Gastroesophageal sphincter (tissue), 4 donors: ENCODE measurements at regions not wholly inside any gene's neighbourhood (a gene's known extent, or its start where the extent isn't known, plus 50 kb on each side); places are given as distances from the start of the nearest gene placed in this dataset.
"Not testable (repeated sequence)": the region's sequence is repeated elsewhere in the genome, so short reads cannot be mapped to it uniquely, and the experiment has no call there.

Experiments
- ATAC-seq: fragments of 150-250 bp; one replicate; pipeline ENCODE4 v1.9.1; 2016; ENCODE audit warnings: mild to moderate bottlenecking, moderate library complexity
- H3K27ac ChIP-seq, 4 donors: fragments of 200-600 bp; sonication (generic) in 3 of 4; 1 replicate in 3 of 4; 2 replicates in 1 of 4; pipeline ENCODE4 v1.5.1; 2016 to 2019
- H3K27me3 ChIP-seq: fragments of 200-600 bp; sonication (generic); one replicate; pipeline ENCODE4 v1.5.1; 2019
- H3K36me3 ChIP-seq, 2 donors: fragments of 200-600 bp; sonication (generic); one replicate each; pipeline ENCODE4 v1.5.1; 2019; ENCODE audit warnings: control low read depth in 1 of 2
- H3K4me1 ChIP-seq, 3 donors: fragments of 200-600 bp; sonication (generic); 1 replicate in 2 of 3; 2 replicates in 1 of 3; pipeline ENCODE4 v1.5.1; 2016 to 2019; ENCODE audit warnings: control low read depth in 2 of 3
- H3K4me3 ChIP-seq, 2 donors: fragments of 200-600 bp; sonication (generic); one replicate each; pipeline ENCODE4 v1.5.1; 2019; ENCODE audit warnings: mild to moderate bottlenecking in 1 of 2, moderate library complexity in 1 of 2
- H3K9me3 ChIP-seq, 3 donors: fragments of 200-600 bp; sonication (generic); one replicate each; pipeline ENCODE4 v1.5.1; 2017 to 2019; ENCODE audit warnings: control low read depth in 2 of 3
- EP300 ChIP-seq: sonication (generic); formaldehyde crosslinking; IDR thresholded peaks from one replicate; pipeline ENCODE4 v1.6.1; 2017; ENCODE audit warnings: antibody characterized with exemption, mild to moderate bottlenecking
- POLR2A ChIP-seq, 2 donors: fragments of 450-650 bp; IDR thresholded peaks; one replicate each; pipeline ENCODE4 v1.6.1; 2017; ENCODE audit warnings: antibody characterized with exemption in 2 of 2, mild to moderate bottlenecking in 2 of 2, moderate library complexity in 1 of 2
- POLR2AphosphoS5 ChIP-seq: sonication (generic); formaldehyde crosslinking; IDR thresholded peaks from one replicate; pipeline ENCODE4 v1.6.1; 2017; ENCODE audit warnings: antibody characterized with exemption
- WGBS, 2 donors: methylation state at CpG; one replicate each; pipeline ENCODE4 v1.1.5; 2018; ENCODE audit warnings: low coverage in 1 of 2; 5-methylcytosine and 5-hydroxymethylcytosine counted together
- TF ChIP-seq, protein P1 (sequence below), 4 experiments: fragments of 200-600 bp in 2 of 4; fragments of 450-650 bp in 2 of 4; sonication (generic) in 1 of 4; IDR thresholded peaks; one replicate each; pipeline ENCODE4 v1.5.1; 2017 to 2019; ENCODE audit warnings: antibody characterized with exemption in 4 of 4, mild to moderate bottlenecking in 2 of 4, moderate library complexity in 2 of 4

DNA sequence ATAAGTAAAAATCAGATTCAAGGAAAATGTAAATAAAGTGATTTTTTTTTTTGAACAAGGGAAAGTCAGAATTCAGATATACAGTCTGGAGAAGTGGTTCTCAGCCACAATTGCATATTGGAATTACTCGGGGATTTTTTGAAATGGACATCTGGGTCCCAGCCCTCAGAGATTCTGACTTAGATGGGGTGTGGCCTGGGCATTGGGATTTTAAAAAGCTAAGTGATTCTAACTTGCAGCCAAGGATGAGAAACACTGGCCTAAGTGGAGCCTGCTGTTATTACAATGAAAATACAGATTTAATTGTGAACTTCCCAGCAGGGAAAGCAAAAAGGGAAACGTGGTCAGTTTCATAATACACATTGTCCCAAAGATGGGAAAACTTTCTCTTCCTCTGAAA, 273.8 kb downstream of the TTC8 start:
- 61 to 67% methylated on average over 2 of the region's 2 CpGs for WGBS, 2 donors
- TF ChIP-seq, protein P1, sequence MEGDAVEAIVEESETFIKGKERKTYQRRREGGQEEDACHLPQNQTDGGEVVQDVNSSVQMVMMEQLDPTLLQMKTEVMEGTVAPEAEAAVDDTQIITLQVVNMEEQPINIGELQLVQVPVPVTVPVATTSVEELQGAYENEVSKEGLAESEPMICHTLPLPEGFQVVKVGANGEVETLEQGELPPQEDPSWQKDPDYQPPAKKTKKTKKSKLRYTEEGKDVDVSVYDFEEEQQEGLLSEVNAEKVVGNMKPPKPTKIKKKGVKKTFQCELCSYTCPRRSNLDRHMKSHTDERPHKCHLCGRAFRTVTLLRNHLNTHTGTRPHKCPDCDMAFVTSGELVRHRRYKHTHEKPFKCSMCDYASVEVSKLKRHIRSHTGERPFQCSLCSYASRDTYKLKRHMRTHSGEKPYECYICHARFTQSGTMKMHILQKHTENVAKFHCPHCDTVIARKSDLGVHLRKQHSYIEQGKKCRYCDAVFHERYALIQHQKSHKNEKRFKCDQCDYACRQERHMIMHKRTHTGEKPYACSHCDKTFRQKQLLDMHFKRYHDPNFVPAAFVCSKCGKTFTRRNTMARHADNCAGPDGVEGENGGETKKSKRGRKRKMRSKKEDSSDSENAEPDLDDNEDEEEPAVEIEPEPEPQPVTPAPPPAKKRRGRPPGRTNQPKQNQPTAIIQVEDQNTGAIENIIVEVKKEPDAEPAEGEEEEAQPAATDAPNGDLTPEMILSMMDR (IDR thresholded peaks at IDR 0.05): no peak
- TF ChIP-seq POLR2AphosphoS5: no peak
- TF ChIP-seq EP300: no peak
- TF ChIP-seq POLR2A (IDR thresholded peaks at IDR 0.05): no peak

DNA sequence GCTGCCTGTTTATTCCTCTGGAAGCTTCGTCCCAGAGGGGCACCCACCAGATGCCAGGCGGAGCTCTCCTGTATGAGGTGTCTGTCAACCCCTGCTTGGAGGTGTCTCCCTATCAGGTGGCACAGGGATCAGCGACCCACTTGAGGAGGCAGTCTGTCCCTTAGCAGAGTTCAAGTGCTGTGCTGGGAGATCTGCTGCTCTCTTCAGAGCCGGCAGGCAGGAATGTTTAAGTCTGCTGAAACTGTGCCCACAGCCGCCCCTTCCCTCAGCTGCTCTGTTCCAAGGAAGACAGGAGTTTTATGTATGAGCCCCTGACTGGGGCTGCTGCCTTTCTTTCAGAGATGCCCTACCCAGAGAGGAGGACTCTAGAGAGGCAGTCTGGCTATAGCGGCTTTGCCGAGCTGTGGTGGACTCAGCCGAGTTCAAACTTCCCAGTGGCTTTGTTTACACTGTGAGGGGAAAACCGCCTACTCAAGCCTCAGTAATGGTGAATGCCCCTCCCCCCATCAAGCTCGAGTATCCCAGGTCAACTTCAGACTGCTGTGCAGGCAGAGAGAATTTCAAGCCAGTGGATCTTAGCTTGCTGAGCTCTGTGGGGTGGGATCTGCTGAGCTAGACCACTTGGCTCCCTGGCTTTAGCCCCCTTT, 279.8 kb downstream of the TTC8 start:
- not testable (repeated sequence) for H3K27me3 ChIP-seq, H3K27ac ChIP-seq, H3K4me1 ChIP-seq, ATAC-seq, H3K36me3 ChIP-seq, H3K4me3 ChIP-seq
- WGBS, 2 donors: no CpG with 5 or more reads among the region's 10 CpGs
- H3K9me3 ChIP-seq: peaks cover 0 to 17% (median 3%) of the 10 kb centered on the region in 3 donors

More for the DNA sequence above, 273.8 kb downstream of the TTC8 start:
- Histone ChIP-seq H3K27me3 (no peaks in the 10 kb centered on the region), H3K27ac (no peak overlapping the region), H3K36me3 (no peaks in the 10 kb centered on the region), H3K4me3 (no peak overlapping the region), H3K9me3 (peaks cover 0 to 8% (median 0%) of the 10 kb centered on the region in 3 donors), H3K4me1 (peaks cover 0 to 2% (median 0%) of the 10 kb centered on the region in 3 donors)
- no peak for ATAC-seq

DNA sequence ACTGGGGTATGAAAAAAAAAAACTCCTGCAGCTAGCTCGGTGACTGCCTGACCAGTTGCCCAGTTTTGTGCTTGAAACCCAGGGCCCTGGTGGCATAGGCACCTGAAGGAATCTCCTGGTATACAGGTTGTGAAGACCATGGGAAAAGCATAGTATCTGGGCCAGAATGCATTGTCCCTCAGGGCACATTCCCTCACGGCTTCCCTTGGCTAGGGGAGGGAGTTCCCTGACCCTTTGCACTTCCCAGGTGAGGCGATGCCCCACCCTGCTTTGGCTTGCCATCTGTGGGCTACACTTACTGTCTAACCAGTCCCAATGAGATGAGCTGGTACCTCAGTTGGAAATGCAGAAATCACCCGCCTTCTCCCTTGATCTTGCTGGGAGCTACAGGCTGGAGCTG, 280.4 kb downstream of the TTC8 start:
- ATAC-seq, H3K4me3 ChIP-seq, H3K36me3 ChIP-seq, H3K27me3 ChIP-seq, H3K27ac ChIP-seq, H3K4me1 ChIP-seq: not testable (repeated sequence)
- H3K9me3 ChIP-seq: peaks cover 0 to 13% (median 3%) of the 10 kb centered on the region in 3 donors
- WGBS, 2 donors: 100% methylated on average over 1 to 2 of the region's 4 CpGs
